GM12891 (cell line): ENCODE measurements at regions not wholly inside any gene's neighbourhood (a gene's known extent, or its start where the extent isn't known, plus 50 kb on each side); places are given as distances from the start of the nearest gene placed in this dataset.

Experiments used
- PAX5 ChIP-seq: IDR thresholded peaks from 2 replicates; pipeline ENCODE4 v1.6.1; 2011; ENCODE audit warnings: low read length, moderate library complexity, mild to moderate bottlenecking; ENCODE audit not compliant: insufficient read depth, severe bottlenecking
- POLR2A ChIP-seq: IDR thresholded peaks from 2 replicates; pipeline ENCODE4 v1.6.1; 2011; ENCODE audit warnings: low read depth, low read length, control low read depth
- POLR2AphosphoS5 ChIP-seq: IDR thresholded peaks from 2 replicates; pipeline ENCODE4 v1.6.1; 2011; ENCODE audit warnings: low read depth, low read length, control low read depth
- SPI1 ChIP-seq: IDR thresholded peaks from 2 replicates; pipeline ENCODE4 v1.6.1; 2011; ENCODE audit warnings: low read depth, low read length, control low read depth
- TAF1 ChIP-seq: IDR thresholded peaks from 2 replicates; pipeline ENCODE4 v1.6.1; 2011; ENCODE audit warnings: low read depth, low read length, control low read depth

DNA sequence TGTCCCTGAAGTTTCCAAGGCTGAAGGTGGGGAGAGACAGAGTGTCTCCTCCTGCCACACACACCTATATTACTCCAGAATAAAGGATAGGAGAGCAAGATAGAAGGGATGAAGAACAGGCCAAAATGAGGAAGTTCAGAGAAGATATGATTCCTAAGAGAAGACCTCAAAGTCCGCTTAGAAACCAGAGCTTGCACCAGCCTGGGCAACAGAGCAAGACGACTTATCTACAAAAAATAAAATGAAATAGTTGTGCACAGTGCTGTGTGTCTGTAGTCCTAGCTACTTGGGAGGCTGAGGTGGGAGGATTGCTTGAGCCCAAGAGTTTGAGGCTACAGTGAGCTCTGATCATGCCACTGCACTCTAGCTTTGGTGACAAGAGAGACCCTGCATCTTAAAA lies 128.2 kb downstream of the HS3ST3B1 start:
- TF ChIP-seq SPI1 (no peak), TAF1 (no peak), POLR2A (no peak), POLR2AphosphoS5 (no peak), PAX5 (no peak)
